GM18858 (cell line): ENCODE measurements at regions not wholly inside any gene's neighbourhood (a gene's known extent, or its start where the extent isn't known, plus 50 kb on each side); places are given as distances from the start of the nearest gene placed in this dataset.

Experiments
- ATAC-seq: cut with Tn5 transposase; IDR thresholded peaks from one replicate; pipeline ENCODE4 v1.9.1; 2021; ENCODE audit not compliant: unreplicated experiment

GRCh38 chr1:84759756-84760155 lies 69.5 kb upstream of the SSX2IP start:
- ATAC-seq = no peak

- no peak for ATAC-seq
Observed at GRCh38 chr1:84758968-84759491, 68.8 kb upstream of the SSX2IP start.

DNA sequence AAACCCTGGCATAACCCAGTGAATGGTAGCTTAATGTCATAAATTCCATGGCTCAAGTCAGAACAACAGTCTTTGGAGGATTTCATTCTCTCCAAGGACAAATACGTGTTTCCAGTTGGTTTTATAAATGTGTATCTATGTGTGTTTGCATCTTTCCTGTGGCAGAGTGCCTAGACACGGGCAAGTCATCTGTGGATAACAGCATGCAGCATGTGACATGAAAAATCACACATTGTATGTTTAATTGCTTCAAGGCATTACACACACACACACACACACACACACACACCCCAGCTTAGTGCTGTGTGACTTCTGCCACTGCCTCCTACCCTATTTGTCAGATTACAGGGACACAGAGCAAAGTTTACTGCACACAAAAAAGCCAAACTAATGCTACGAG lies 68.2 kb upstream of the SSX2IP start:
- no peak for ATAC-seq

GRCh38 chr1:84757301-84757700 lies 67.0 kb upstream of the SSX2IP start:
- no peak for ATAC-seq

DNA sequence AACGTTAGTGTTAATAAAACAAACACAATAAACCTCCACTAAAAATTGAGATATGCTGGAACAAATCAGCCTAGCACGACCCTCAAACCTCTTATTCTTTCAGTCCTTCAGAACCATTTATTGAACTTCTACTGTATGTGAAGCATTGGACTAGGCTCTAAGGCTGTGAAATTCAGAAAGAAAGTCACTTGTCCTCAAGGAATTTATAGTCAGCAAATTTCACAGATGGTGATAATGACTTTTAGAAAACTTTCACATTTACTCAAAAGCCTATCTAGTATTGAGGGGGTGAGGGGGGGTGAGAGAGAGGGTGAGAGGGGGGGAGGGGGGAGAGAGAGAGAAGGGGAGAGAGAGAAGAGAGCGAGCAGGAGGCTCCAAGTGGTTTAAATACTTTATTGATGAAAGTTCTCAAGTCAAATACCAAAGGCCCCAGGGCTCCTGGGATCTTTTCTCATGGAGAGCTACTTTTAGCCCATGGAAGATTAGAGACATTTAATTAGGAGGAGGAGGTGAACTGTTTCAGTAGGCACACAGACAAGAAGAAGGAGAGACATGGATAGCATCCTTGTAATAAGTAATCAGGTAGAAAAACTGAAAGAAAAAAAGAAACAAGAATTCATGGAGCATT lies 66.3 kb upstream of the SSX2IP start:
- ATAC-seq = no peak

DNA sequence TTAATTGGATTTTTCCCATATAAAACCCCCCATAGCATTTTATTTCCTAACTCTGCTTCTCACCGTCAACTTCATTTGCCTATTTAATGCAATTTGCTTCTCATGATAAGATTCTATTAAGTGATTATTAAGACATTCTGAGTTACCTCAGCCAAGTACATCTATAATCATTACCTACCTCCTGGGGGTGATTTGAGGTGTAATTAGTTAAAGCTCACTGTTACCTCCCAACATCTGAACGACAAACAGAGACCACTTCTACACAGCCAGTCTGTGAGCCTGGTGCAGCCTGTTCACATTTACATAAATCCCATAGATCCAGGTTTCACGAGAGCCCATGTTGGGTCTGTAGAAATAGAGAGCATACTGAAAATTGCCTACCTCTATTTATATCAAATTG lies 65.7 kb upstream of the SSX2IP start:
- no peak for ATAC-seq

DNA sequence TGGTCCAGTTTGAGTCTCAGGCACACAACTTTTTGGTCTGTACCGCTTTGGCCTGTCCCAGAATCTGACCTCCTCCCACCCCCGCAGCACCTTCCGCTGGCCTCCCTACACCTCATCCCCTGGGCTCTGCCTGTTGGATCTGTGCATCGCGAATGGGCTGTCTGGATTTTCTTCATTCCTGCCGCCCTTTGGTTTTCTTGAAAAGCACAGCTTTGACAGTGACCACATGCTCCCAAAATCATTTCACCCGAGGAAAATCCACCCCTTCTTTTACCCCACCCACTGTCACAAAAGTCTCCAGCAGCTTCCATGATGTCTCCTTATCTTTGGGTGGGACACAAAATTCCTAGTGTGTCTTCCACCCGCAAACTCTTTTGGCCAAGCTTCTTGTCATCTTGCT lies 65.0 kb upstream of the SSX2IP start:
- ATAC-seq = no peak

- ATAC-seq = no peak
Observed at GRCh38 chr1:84754386-84754703, 64.1 kb upstream of the SSX2IP start.

GRCh38 chr1:84753516-84754385 lies 63.5 kb upstream of the SSX2IP start:
- ATAC-seq = peak; percentile 73

DNA sequence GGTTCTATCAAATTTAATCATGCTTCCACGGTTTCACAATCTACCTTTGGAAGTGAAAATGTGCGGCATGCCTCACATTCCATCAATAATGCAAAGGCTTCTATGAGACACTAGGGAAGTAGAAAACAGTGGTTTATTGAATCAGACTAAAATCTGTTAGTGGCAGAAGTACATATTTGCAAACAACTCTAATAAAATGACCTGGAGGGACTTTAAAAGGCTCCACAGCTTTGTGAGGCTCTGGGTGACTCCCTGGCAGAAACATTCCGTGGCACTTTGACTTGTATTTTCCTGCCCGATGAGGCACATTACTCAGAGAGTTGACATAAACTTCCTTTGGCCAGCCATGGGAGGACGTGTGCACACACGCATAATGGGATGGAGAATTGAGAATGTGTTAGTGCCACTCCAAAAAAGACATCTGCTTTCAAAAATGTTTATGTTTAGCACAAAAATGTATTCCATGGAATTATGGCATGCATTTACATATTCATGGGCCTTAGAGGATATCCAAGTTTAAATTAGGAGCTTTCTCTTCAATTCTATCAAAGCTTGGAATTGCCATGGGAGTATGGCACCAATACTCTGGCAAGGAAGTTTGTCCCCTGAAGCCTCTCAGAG lies 60.0 kb upstream of the SSX2IP start:
- ATAC-seq = no peak

DNA sequence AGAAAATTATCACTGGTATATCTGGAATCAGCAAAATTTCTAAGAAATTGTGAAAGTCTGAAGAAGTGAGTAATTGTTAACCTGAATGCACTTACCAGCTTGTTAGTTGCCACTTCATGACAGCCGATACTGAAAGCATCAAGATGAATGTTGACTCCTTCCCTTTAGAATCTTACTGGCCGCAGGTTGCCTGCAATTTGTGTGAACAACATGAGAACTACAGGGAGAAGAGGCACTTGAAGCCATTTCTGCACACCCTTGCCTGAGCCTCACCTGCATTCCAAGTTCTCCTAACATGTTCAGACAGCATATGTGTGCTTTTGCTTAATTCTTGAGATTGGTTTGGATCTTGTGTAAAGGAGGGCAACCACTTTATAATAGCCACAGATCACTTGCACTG lies 59.2 kb upstream of the SSX2IP start:
- ATAC-seq = no peak

DNA sequence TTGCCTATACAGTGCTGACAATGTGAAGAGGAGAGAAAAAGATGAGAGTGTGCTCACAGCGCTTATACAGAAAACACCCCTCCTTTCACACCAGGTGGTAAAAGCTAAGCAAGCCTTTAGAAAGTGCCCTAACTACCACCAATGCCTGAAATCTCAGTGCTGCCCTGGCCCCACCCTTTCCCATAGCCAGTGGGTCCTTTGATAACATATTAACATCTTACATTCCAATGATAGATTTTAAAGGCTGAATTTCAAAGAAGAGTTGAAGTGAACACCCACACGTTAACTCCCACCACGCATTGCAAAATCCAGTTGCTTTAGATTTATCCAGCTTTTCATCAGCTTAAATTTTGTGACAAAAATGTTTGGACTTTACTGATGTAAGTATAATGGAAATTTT lies 58.1 kb upstream of the SSX2IP start:
- ATAC-seq = no peak

- no peak for ATAC-seq
Observed at GRCh38 chr1:84745857-84746256, 55.6 kb upstream of the SSX2IP start.

DNA sequence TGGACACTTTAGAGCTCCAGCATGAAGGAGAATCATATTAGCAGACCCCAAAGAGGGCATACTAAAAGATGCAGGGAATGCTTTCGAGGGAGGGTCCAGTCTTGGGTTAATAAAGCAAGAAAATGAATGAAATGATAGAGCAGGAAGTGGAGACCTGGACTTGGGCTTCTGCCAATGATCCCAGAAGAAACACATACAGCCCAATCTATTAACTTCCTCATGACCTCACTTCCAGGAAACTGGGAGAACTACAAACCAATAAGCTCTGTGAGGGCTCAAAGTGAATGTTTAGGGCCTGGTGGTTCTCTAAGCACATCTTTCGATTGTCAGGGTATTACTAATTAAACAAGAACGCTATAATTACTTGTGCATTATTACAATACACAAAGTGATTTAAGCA lies 53.6 kb upstream of the SSX2IP start:
- no peak for ATAC-seq

DNA sequence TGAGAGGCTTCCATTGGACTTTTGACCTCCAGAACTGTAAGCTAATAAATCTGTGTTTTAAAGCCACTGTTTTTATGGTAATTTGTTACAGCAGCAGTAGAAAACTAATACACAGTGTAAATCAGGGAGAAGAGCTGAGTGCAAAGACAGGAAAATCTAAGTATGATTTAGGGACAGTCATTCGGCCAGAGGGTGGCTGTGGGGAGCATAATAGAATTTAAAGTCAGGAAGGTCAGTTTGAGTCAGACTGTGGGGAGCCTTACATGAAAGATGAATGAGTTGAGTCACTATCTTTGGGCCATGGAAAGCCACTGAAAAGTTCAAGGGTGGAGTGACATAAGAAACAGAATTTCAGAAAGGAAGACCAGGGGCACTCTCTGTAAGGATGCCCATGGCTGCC lies 52.4 kb upstream of the SSX2IP start:
- peak; percentile 55 for ATAC-seq

DNA sequence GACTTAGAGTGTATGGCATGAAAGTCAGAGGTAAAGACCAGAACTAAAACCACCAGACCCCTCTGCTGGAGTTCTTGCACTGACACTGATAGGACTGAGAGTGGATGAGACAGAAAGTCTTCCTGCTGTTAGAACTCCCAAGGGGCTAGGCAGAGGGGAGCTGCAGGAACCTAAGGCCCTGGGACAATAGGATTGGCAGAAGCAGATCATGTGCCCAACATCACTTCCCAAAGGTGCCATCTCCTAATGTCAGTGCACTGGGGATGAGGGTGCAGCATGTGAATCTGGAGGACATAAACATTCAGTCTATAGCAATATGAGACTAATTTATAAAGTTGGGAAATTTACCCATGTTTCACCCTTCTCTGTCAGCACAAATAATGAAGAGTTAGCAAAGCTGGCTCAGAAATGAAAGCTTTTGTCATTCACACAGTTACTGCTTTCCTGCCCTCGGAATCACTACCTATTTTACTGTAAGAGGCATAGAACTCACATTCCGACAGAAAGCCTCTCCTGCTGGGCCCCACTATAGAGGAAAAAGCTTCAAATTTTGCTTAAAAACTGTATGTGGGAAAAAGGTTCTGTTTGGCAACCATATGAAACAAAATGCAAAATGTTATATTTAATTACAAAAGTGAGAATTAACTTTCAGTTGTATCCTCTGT lies 49.9 kb upstream of the SSX2IP start:
- ATAC-seq = no peak
